ENCODE measurements at regions not wholly inside any gene's neighbourhood (a gene's known extent, or its start where the extent isn't known, plus 50 kb on each side); places are given as distances from the start of the nearest gene placed in this dataset.

DNA sequence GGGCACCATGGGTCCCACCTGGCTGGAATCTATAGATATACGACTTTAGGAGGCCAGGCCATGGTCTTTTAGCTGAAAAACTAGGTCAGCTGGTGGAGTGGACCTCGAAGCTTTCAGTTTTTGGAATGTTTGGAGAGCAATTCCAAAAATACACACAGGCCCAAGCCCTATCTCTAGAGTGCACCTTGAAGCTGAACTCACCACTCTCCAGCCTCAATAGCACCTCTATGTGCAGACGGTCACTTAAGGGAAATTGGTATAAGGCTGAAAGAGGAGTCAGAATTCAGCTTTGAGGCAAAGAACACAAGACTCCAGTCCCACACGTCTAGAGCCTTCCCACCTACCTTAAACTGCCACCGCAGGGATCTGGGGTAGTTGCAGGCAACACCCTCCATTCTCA lies 56.4 kb upstream of the KATNAL1 start:
- Histone ChIP-seq H3K4ac (ENCODE audit: low read depth, low read length) (no peak overlapping the region), H3K23ac (ENCODE audit: low read length) (no peak overlapping the region), H4K8ac (ENCODE audit: low read depth, low read length) (peak overlapping the region; percentile 32), H3K79me2 (ENCODE audit: control insufficient read depth, insufficient read depth, low read length, poor library complexity) (no peaks in the 10 kb centered on the region), H2AK5ac (ENCODE audit: low read length) (no peak overlapping the region), H2AFZ (ENCODE audit: insufficient read depth, low read length, poor library complexity) (no peak overlapping the region), H3K9me3 (ENCODE audit: insufficient read depth, low read depth, low read length) (no peaks in the 10 kb centered on the region), H4K12ac (ENCODE audit: low read depth, low read length) (no peak overlapping the region), H3K36me3 (ENCODE audit: control insufficient read depth in 1 of 2, insufficient read depth in 2 of 2, low read length in 2 of 2) (no peaks in the 10 kb centered on the region), H3K9ac (ENCODE audit: low read length) (no peak overlapping the region), H2BK120ac (ENCODE audit: insufficient read depth, low read length, poor library complexity) (no peak overlapping the region), H3K4me3 (ENCODE audit: low read depth, low read length) (no peak overlapping the region), H3K18ac (ENCODE audit: low read length) (no peak overlapping the region), H3K27ac (ENCODE audit: low read depth, low read length) (no peak overlapping the region), H4K91ac (ENCODE audit: low read depth, low read length) (peak overlapping the region; percentile 70), H2BK5ac (ENCODE audit: low read depth, low read length, poor library complexity) (peak overlapping the region; percentile 16), H2BK12ac (ENCODE audit: low read length) (peak overlapping the region; percentile 80), H3K4me2 (ENCODE audit: low read length) (no peak overlapping the region), H3K27me3 (ENCODE audit: insufficient read depth, low read length) (no peaks in the 10 kb centered on the region), H3K79me1 (ENCODE audit: low read length) (peaks cover 6% of the 10 kb centered on the region), H3K14ac (ENCODE audit: low read length) (no peak overlapping the region), H3K4me1 (ENCODE audit: control insufficient read depth in 1 of 2, insufficient read depth in 2 of 2, low read length in 2 of 2) (peaks cover 4 to 6% of the 10 kb centered on the region in 2 experiments)
- no peak for DNase-seq
- WGBS (ENCODE audit: extremely low coverage, insufficient coverage, insufficient read length) = no CpG with 5 or more reads among the region's 5 CpGs

DNA sequence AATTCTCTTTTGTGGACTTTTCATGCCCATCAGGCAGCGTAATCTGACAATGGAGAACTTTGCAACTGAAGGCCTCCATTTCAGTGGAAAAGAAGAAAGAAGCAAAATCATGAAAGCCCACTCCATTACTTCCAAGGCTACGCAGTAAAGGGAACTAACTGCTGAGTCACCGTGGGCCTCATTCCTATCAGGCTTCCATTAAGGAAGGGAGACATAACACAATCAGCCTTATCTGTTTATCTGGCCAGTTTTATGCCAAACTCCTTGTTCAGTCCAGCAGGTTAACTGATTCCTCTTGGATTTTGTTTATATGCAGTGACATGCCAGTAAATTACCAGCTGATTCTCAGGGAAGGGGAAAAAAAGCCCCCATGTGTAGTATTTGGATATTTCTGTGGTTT lies 56.8 kb upstream of the KATNAL1 start:
- Histone ChIP-seq H3K4me1 (ENCODE audit: control insufficient read depth in 1 of 2, insufficient read depth in 2 of 2, low read length in 2 of 2) (peaks cover 4 to 6% of the 10 kb centered on the region in 2 experiments), H3K18ac (ENCODE audit: low read length) (no peak overlapping the region), H2AK5ac (ENCODE audit: low read length) (no peak overlapping the region), H3K14ac (ENCODE audit: low read length) (no peak overlapping the region), H3K36me3 (ENCODE audit: control insufficient read depth in 1 of 2, insufficient read depth in 2 of 2, low read length in 2 of 2) (no peaks in the 10 kb centered on the region), H3K27me3 (ENCODE audit: insufficient read depth, low read length) (no peaks in the 10 kb centered on the region), H3K27ac (ENCODE audit: low read depth, low read length) (no peak overlapping the region), H3K79me2 (ENCODE audit: control insufficient read depth, insufficient read depth, low read length, poor library complexity) (no peaks in the 10 kb centered on the region), H4K8ac (ENCODE audit: low read depth, low read length) (peak overlapping the region; percentile 32), H2BK12ac (ENCODE audit: low read length) (peak overlapping the region; percentile 80), H3K79me1 (ENCODE audit: low read length) (peaks cover 6% of the 10 kb centered on the region), H3K9me3 (ENCODE audit: insufficient read depth, low read depth, low read length) (no peaks in the 10 kb centered on the region), H3K4me3 (ENCODE audit: low read depth, low read length) (no peak overlapping the region), H3K4ac (ENCODE audit: low read depth, low read length) (no peak overlapping the region), H3K9ac (ENCODE audit: low read length) (no peak overlapping the region), H3K23ac (ENCODE audit: low read length) (no peak overlapping the region), H4K12ac (ENCODE audit: low read depth, low read length) (no peak overlapping the region), H3K4me2 (ENCODE audit: low read length) (no peak overlapping the region), H2BK120ac (ENCODE audit: insufficient read depth, low read length, poor library complexity) (no peak overlapping the region), H2AFZ (ENCODE audit: insufficient read depth, low read length, poor library complexity) (no peak overlapping the region), H4K91ac (ENCODE audit: low read depth, low read length) (peak overlapping the region; percentile 70), H2BK5ac (ENCODE audit: low read depth, low read length, poor library complexity) (peak overlapping the region; percentile 16)
- no CpG with 5 or more reads among the region's 3 CpGs for WGBS (ENCODE audit: extremely low coverage, insufficient coverage, insufficient read length)
- DNase-seq = no peak

GRCh38 chr13:30364876-30365275 lies 57.4 kb upstream of the UBE2L5 start:
- H3K4me2 ChIP-seq (ENCODE audit: low read length) = no peak overlapping the region
- no peak overlapping the region for H3K18ac ChIP-seq (ENCODE audit: low read length)
- no peak overlapping the region for H2BK12ac ChIP-seq (ENCODE audit: low read length)
- no peak overlapping the region for H3K14ac ChIP-seq (ENCODE audit: low read length)
- no peak overlapping the region for H3K23ac ChIP-seq (ENCODE audit: low read length)
- no peak overlapping the region for H2BK120ac ChIP-seq (ENCODE audit: insufficient read depth, low read length, poor library complexity)
- H2AK5ac ChIP-seq (ENCODE audit: low read length) = no peak overlapping the region
- no peak overlapping the region for H4K91ac ChIP-seq (ENCODE audit: low read depth, low read length)
- H3K4ac ChIP-seq (ENCODE audit: low read depth, low read length) = no peak overlapping the region
- no peak overlapping the region for H3K9ac ChIP-seq (ENCODE audit: low read length)
- H3K79me2 ChIP-seq (ENCODE audit: control insufficient read depth, insufficient read depth, low read length, poor library complexity) = no peaks in the 10 kb centered on the region
- WGBS (ENCODE audit: extremely low coverage, insufficient coverage, insufficient read length) = no CpG with 5 or more reads among the region's 7 CpGs
- H2AFZ ChIP-seq (ENCODE audit: insufficient read depth, low read length, poor library complexity) = peak overlapping the region; percentile 30
- no peak for DNase-seq
- H3K4me3 ChIP-seq (ENCODE audit: low read depth, low read length) = no peak overlapping the region
- no peak overlapping the region for H2BK5ac ChIP-seq (ENCODE audit: low read depth, low read length, poor library complexity)
- no peak overlapping the region for H4K12ac ChIP-seq (ENCODE audit: low read depth, low read length)
- H3K79me1 ChIP-seq (ENCODE audit: low read length) = peaks cover 6% of the 10 kb centered on the region
- no peaks in the 10 kb centered on the region for H3K36me3 ChIP-seq (ENCODE audit: control insufficient read depth in 1 of 2, insufficient read depth in 2 of 2, low read length in 2 of 2)
- no peak overlapping the region for H4K8ac ChIP-seq (ENCODE audit: low read depth, low read length)
- no peaks in the 10 kb centered on the region for H3K27me3 ChIP-seq (ENCODE audit: insufficient read depth, low read length)
- H3K9me3 ChIP-seq (ENCODE audit: insufficient read depth, low read depth, low read length) = no peaks in the 10 kb centered on the region
- no peak overlapping the region for H3K27ac ChIP-seq (ENCODE audit: low read depth, low read length)
- peaks cover 4 to 6% of the 10 kb centered on the region in 2 experiments for H3K4me1 ChIP-seq (ENCODE audit: control insufficient read depth in 1 of 2, insufficient read depth in 2 of 2, low read length in 2 of 2)

DNA sequence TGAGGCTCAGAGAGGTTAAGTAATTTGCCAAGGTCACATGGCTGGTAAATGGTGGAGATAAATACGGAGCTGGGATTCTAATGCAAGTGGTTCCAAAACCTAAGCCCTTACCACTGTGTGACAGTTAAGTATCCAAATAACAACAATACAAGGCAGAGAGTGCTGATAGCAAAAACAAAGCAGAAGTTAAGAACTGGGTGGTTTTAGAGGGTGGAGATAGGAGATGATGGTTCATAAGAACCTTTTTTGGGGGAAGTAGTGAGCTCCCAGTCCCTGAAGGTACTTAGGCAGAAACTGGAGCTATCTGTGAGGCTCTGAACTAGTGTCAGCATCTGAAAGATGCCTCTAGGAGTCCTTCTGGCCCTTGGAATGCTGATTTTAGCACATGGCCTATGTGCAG lies 56.2 kb upstream of the UBE2L5 start:
- Histone ChIP-seq H2BK12ac (ENCODE audit: low read length) (no peak overlapping the region), H2BK5ac (ENCODE audit: low read depth, low read length, poor library complexity) (no peak overlapping the region), H3K18ac (ENCODE audit: low read length) (no peak overlapping the region), H3K4me1 (ENCODE audit: control insufficient read depth in 1 of 2, insufficient read depth in 2 of 2, low read length in 2 of 2) (peaks cover 4 to 6% of the 10 kb centered on the region in 2 experiments), H4K8ac (ENCODE audit: low read depth, low read length) (no peak overlapping the region), H3K4me3 (ENCODE audit: low read depth, low read length) (no peak overlapping the region), H2AK5ac (ENCODE audit: low read length) (no peak overlapping the region), H3K4ac (ENCODE audit: low read depth, low read length) (no peak overlapping the region), H3K23ac (ENCODE audit: low read length) (no peak overlapping the region), H3K9ac (ENCODE audit: low read length) (no peak overlapping the region), H3K27ac (ENCODE audit: low read depth, low read length) (no peak overlapping the region), H3K27me3 (ENCODE audit: insufficient read depth, low read length) (no peaks in the 10 kb centered on the region), H3K14ac (ENCODE audit: low read length) (no peak overlapping the region), H4K12ac (ENCODE audit: low read depth, low read length) (no peak overlapping the region), H3K79me2 (ENCODE audit: control insufficient read depth, insufficient read depth, low read length, poor library complexity) (no peaks in the 10 kb centered on the region), H3K9me3 (ENCODE audit: insufficient read depth, low read depth, low read length) (no peaks in the 10 kb centered on the region), H2BK120ac (ENCODE audit: insufficient read depth, low read length, poor library complexity) (no peak overlapping the region), H2AFZ (ENCODE audit: insufficient read depth, low read length, poor library complexity) (no peak overlapping the region), H3K4me2 (ENCODE audit: low read length) (no peak overlapping the region), H3K79me1 (ENCODE audit: low read length) (peaks cover 6% of the 10 kb centered on the region), H3K36me3 (ENCODE audit: control insufficient read depth in 1 of 2, insufficient read depth in 2 of 2, low read length in 2 of 2) (no peaks in the 10 kb centered on the region), H4K91ac (ENCODE audit: low read depth, low read length) (no peak overlapping the region)
- WGBS (ENCODE audit: extremely low coverage, insufficient coverage, insufficient read length) = no CpG with 5 or more reads among the region's 1 CpG
- DNase-seq = no peak

Measured in trophoblast cell (in vitro differentiated cells and primary cell).